BLaER1 treated with 17β-estradiol and CSF1 and Interleukin-3, amounts not matched to agents 10 nM and 100 nM (cell line): ENCODE measurements at regions not wholly inside any gene's neighbourhood (a gene's known extent, or its start where the extent isn't known, plus 50 kb on each side); places are given as distances from the start of the nearest gene placed in this dataset.

Source experiments
- H3K27ac ChIP-seq, 11 experiments: shearing (Covaris generic); formaldehyde crosslinking; 2 replicates each; pipeline ENCODE4 v1.8.1; 2022
- H3K27me3 ChIP-seq, 11 experiments: shearing (Covaris generic); formaldehyde crosslinking; 2 replicates each; pipeline ENCODE4 v1.8.1; 2022
- H3K36me3 ChIP-seq, 11 experiments: shearing (Covaris generic); formaldehyde crosslinking; 2 replicates each; pipeline ENCODE4 v1.8.1; 2022
- H3K4me1 ChIP-seq, 10 experiments: shearing (Covaris generic); formaldehyde crosslinking; 2 replicates each; pipeline ENCODE4 v1.8.1; 2022
- H3K4me2 ChIP-seq, 11 experiments: shearing (Covaris generic); formaldehyde crosslinking; 2 replicates each; pipeline ENCODE4 v1.8.1; 2022
- H3K4me3 ChIP-seq, 10 experiments: shearing (Covaris generic); formaldehyde crosslinking; 2 replicates each; pipeline ENCODE4 v1.8.1; 2022
- H3K9ac ChIP-seq, 11 experiments: shearing (Covaris generic); formaldehyde crosslinking; 2 replicates each; pipeline ENCODE4 v1.8.1; 2022
- H3K9me3 ChIP-seq, 11 experiments: shearing (Covaris generic); formaldehyde crosslinking; replicated peaks in 1 of 11; 2 replicates each; pipeline ENCODE4 v1.8.1; 2022
- H4K20me1 ChIP-seq, 11 experiments: shearing (Covaris generic); formaldehyde crosslinking; 2 replicates each; pipeline ENCODE4 v1.8.1; 2022
- Cebpa-rat ChIP-seq, 11 experiments: shearing (Covaris generic); IDR thresholded peaks; 2 replicates each; pipeline ENCODE4 v1.8.1; 2022

DNA sequence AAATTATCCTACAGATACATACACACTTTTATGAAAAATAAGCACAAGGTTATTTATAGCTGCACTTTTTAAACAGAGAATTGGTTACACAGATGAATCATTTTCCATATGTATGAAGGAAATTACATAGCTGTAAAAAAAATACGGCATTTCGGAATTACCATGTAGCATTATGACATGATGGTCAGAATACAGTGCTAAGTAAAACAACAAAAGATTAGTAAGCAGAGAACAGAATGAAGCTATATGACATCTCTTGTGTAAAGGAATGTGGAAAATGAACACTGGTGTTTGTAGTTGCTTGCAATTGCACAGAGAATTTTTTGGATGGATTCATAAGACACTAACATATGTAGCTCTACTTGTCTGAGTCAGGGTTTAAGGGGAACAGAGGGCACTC lies 1222.0 kb upstream of the PRKX start:
- no peaks in the 10 kb centered on the region for H4K20me1 ChIP-seq
- H3K4me3 ChIP-seq, result no peak overlapping the region
- H3K9me3 ChIP-seq, result peaks cover 0 to 12% (median 0%) of the 10 kb centered on the region in 11 experiments; a peak in 3 of 22 replicates
- no peaks in the 10 kb centered on the region for H3K27me3 ChIP-seq
- H3K4me2 ChIP-seq, result peak overlapping the region; percentile 45 to 83 (median 68)
- H3K4me1 ChIP-seq, result peaks cover 21 to 56% (median 42%) of the 10 kb centered on the region in 10 experiments
- H3K36me3 ChIP-seq, result no peaks in the 10 kb centered on the region
- TF ChIP-seq Cebpa-rat (IDR thresholded peaks at IDR 0.05), result no peak
- H3K9ac ChIP-seq, result peak overlapping the region; percentile 68 to 86 (median 81); a peak in 20 of 22 replicates
- peak overlapping the region; percentile 87 to 98 (median 95) for H3K27ac ChIP-seq

GRCh38 chrX:4932790-4933189 lies 1219.3 kb upstream of the PRKX start:
- Histone ChIP-seq H3K27me3 (no peaks in the 10 kb centered on the region), H4K20me1 (no peaks in the 10 kb centered on the region), H3K9ac (no peak overlapping the region), H3K4me3 (no peak overlapping the region), H3K27ac (peak overlapping the region in 9 of 11 experiments; percentile 5 to 54 (median 42); a peak in 18 of 22 replicates), H3K9me3 (peaks cover 0 to 12% (median 0%) of the 10 kb centered on the region in 11 experiments; a peak in 3 of 22 replicates), H3K36me3 (no peaks in the 10 kb centered on the region), H3K4me2 (peak overlapping the region in 6 of 11 experiments; percentile 18 to 30 (median 28); a peak in 6 of 22 replicates), H3K4me1 (peaks cover 21 to 50% (median 37%) of the 10 kb centered on the region in 10 experiments)
- TF ChIP-seq Cebpa-rat (IDR thresholded peaks at IDR 0.05), result no peak

DNA sequence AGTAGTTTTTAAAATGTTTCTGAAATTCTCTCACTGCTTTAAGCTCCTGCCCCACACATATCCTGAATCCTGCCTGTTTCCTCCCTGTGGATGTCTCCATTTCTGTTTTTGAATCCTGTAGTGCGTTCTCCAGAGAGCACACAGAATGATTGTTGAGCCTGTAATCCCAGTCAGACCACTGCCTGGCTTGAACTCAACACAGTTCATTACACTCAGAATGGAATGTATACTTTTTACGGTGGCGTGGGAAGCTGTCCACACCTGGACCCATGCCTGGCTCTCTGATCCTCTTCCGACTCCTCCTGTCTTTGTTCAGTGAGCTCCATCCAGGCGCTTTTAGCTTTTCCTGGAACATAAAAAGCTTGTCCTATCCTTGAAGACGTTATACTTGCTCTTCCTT lies 1217.0 kb upstream of the PRKX start:
- Histone ChIP-seq H3K4me2 (no peak overlapping the region), H3K4me3 (no peak overlapping the region), H3K27ac (peak overlapping the region in 2 of 11 experiments; percentile 0 to 26; a peak in 2 of 22 replicates), H3K4me1 (peaks cover 4 to 34% (median 16%) of the 10 kb centered on the region in 10 experiments; a peak in 19 of 20 replicates), H3K9me3 (peaks cover 0 to 12% (median 0%) of the 10 kb centered on the region in 11 experiments; a peak in 4 of 22 replicates), H3K27me3 (no peaks in the 10 kb centered on the region), H3K9ac (no peak overlapping the region), H4K20me1 (no peaks in the 10 kb centered on the region), H3K36me3 (no peaks in the 10 kb centered on the region)
- TF ChIP-seq Cebpa-rat (IDR thresholded peaks at IDR 0.05), result no peak

DNA sequence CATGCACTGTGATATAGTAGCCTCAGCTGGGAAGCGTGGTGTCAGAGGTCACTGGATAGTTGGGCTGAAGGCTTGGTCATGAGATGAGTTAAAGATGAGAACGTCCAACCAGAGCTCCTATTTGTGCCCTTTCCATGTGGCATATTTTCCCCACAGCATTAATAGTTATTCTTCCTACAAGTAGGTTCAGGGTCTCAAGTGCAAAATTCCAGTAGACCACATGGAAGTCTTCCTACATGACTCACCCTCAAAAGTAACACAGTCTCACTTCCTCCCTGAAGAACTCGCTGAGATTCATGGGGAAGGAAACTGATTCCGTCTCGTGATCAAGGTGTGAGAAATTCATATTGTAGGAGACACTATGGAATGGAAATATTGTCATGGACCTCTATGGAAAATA lies 1212.5 kb upstream of the PRKX start:
- TF ChIP-seq Cebpa-rat (IDR thresholded peaks at IDR 0.05), result no peak
- Histone ChIP-seq H3K4me1 (peaks cover 0 to 6% (median 0%) of the 10 kb centered on the region in 10 experiments; a peak in 6 of 20 replicates), H3K27ac (no peak overlapping the region), H3K27me3 (no peaks in the 10 kb centered on the region), H3K9ac (no peak overlapping the region), H3K4me3 (no peak overlapping the region), H3K9me3 (peaks cover 0 to under 1% (median 0%) of the 10 kb centered on the region in 11 experiments; a peak in 4 of 22 replicates), H3K4me2 (peak overlapping the region in 3 of 11 experiments; percentile 20 to 32 (median 22); a peak in 1 of 22 replicates), H4K20me1 (no peaks in the 10 kb centered on the region), H3K36me3 (no peaks in the 10 kb centered on the region)

DNA sequence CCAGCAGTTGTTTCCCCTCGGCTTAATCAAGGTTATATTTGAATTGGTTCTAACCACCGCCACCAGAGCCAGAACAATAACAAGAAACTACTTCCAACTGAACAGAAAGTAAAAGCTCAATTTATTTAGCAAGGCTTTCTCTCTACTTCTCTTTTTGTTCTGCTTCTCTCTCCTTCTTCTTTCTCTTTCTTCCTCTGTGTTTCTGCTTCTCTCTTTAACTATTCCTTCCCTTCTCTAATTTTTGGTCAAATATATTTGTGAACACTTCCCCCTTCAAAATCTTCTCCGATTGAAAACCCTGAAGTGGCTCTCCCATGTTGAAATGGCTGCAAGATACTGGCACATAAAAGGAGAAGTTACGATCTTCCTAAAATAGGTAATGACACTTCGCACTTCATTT lies 1195.9 kb upstream of the PRKX start:
- Histone ChIP-seq H3K27ac (peak overlapping the region in 10 of 11 experiments; percentile 5 to 87 (median 76); a peak in 17 of 22 replicates), H3K4me2 (peak overlapping the region in 8 of 11 experiments; percentile 23 to 75 (median 46); a peak in 16 of 22 replicates)

GRCh38 chrX:4905576-4905975 lies 1192.1 kb upstream of the PRKX start:
- no peak for TF ChIP-seq Cebpa-rat (IDR thresholded peaks at IDR 0.05)
- peak overlapping the region in 5 of 11 experiments; percentile 10 to 56 (median 45); a peak in 8 of 22 replicates for H3K27ac ChIP-seq
- no peak overlapping the region for H3K4me3 ChIP-seq
- no peaks in the 10 kb centered on the region for H3K27me3 ChIP-seq
- no peak overlapping the region for H3K9ac ChIP-seq
- H3K36me3 ChIP-seq, result no peaks in the 10 kb centered on the region
- peak overlapping the region in 7 of 11 experiments; percentile 27 to 59 (median 38); a peak in 12 of 22 replicates for H3K4me2 ChIP-seq
- no peaks in the 10 kb centered on the region for H4K20me1 ChIP-seq
- H3K9me3 ChIP-seq, result peaks cover 0 to 17% (median 0%) of the 10 kb centered on the region in 11 experiments; a peak in 9 of 22 replicates
- peaks cover 0 to 41% (median 28%) of the 10 kb centered on the region in 10 experiments; a peak in 14 of 20 replicates for H3K4me1 ChIP-seq

More for the DNA sequence above, 1195.9 kb upstream of the PRKX start:
- no peaks in the 10 kb centered on the region for H3K36me3 ChIP-seq
- peaks cover 0 to 55% (median 28%) of the 10 kb centered on the region in 10 experiments; a peak in 14 of 20 replicates for H3K4me1 ChIP-seq
- peaks cover 0 to 23% (median 0%) of the 10 kb centered on the region in 11 experiments; a peak in 9 of 22 replicates for H3K9me3 ChIP-seq
- TF ChIP-seq Cebpa-rat (IDR thresholded peaks at IDR 0.05), result no peak
- no peaks in the 10 kb centered on the region for H4K20me1 ChIP-seq
- peak overlapping the region in 4 of 10 experiments; percentile 3 to 48 (median 36); a peak in 6 of 20 replicates for H3K4me3 ChIP-seq
- H3K9ac ChIP-seq, result peak overlapping the region in 8 of 11 experiments; percentile 8 to 75 (median 64); a peak in 12 of 22 replicates
- H3K27me3 ChIP-seq, result no peaks in the 10 kb centered on the region

- TF ChIP-seq Cebpa-rat (IDR thresholded peaks at IDR 0.05), result no peak
- no peaks in the 10 kb centered on the region for H3K36me3 ChIP-seq
- no peak overlapping the region for H3K27ac ChIP-seq
- H3K9ac ChIP-seq, result no peak overlapping the region
- H4K20me1 ChIP-seq, result no peaks in the 10 kb centered on the region
- H3K4me1 ChIP-seq, result peaks cover 0 to 6% (median 0%) of the 10 kb centered on the region in 10 experiments; a peak in 4 of 20 replicates
- H3K27me3 ChIP-seq, result no peaks in the 10 kb centered on the region
- H3K9me3 ChIP-seq, result peaks cover 0 to 19% (median 6%) of the 10 kb centered on the region in 11 experiments; a peak in 7 of 22 replicates
- no peak overlapping the region for H3K4me3 ChIP-seq
- no peak overlapping the region for H3K4me2 ChIP-seq
Measured at GRCh38 chrX:4881277-4881676, 1167.8 kb upstream of the PRKX start.

GRCh38 chrX:4878640-4879039 lies 1165.2 kb upstream of the PRKX start:
- Histone ChIP-seq H3K4me2 (no peak overlapping the region), H4K20me1 (no peaks in the 10 kb centered on the region), H3K9me3 (peaks cover 0 to 19% (median 6%) of the 10 kb centered on the region in 11 experiments; a peak in 7 of 22 replicates), H3K27me3 (no peaks in the 10 kb centered on the region), H3K27ac (no peak overlapping the region), H3K4me1 (peaks cover 0 to 7% (median 0%) of the 10 kb centered on the region in 10 experiments; a peak in 4 of 20 replicates), H3K36me3 (no peaks in the 10 kb centered on the region), H3K4me3 (no peak overlapping the region), H3K9ac (no peak overlapping the region)
- TF ChIP-seq Cebpa-rat (IDR thresholded peaks at IDR 0.05), result no peak

- Histone ChIP-seq H3K36me3 (no peaks in the 10 kb centered on the region), H3K4me2 (peak overlapping the region in 4 of 11 experiments; percentile 11 to 51 (median 42); a peak in 4 of 22 replicates), H3K9me3 (peaks cover 0 to 19% (median 6%) of the 10 kb centered on the region in 11 experiments; a peak in 7 of 22 replicates), H3K4me1 (peaks cover 0 to 7% (median 0%) of the 10 kb centered on the region in 10 experiments; a peak in 4 of 20 replicates), H3K4me3 (no peak overlapping the region), H3K27me3 (no peaks in the 10 kb centered on the region), H3K27ac (0 out of 22 replicates have a peak overlapping the region, but pooled peaks of 1 of the 11 experiments have one; percentile 10), H4K20me1 (no peaks in the 10 kb centered on the region), H3K9ac (no peak overlapping the region)
- no peak for TF ChIP-seq Cebpa-rat (IDR thresholded peaks at IDR 0.05)
Measured at GRCh38 chrX:4876268-4876667, 1162.8 kb upstream of the PRKX start.
